PFSK-1 (cell line): ENCODE measurements at regions not wholly inside any gene's neighbourhood (a gene's known extent, or its start where the extent isn't known, plus 50 kb on each side); places are given as distances from the start of the nearest gene placed in this dataset.

Experiments used
- FOXP2 ChIP-seq: optimal IDR thresholded peaks from 2 replicates; pipeline ENCODE3; 2011; ENCODE audit warnings: borderline replicate concordance, control low read depth, inconsistent platforms; ENCODE audit not compliant: insufficient read depth; ENCODE audit errors: extremely low read length, extremely low read depth
- POLR2AphosphoS5 ChIP-seq: IDR thresholded peaks from 2 replicates; pipeline ENCODE4 v1.6.1; 2012; ENCODE audit warnings: low read depth, mild to moderate bottlenecking, control low read depth, low read length, moderate library complexity
- SIN3A ChIP-seq: IDR thresholded peaks from 2 replicates; pipeline ENCODE4 v1.6.1; 2012; ENCODE audit warnings: mild to moderate bottlenecking, low read length, moderate library complexity, borderline replicate concordance; ENCODE audit not compliant: insufficient read depth
- TAF1 ChIP-seq: IDR thresholded peaks from 2 replicates; pipeline ENCODE4 v1.6.1; 2012; ENCODE audit warnings: low read length, control low read depth, borderline replicate concordance; ENCODE audit not compliant: insufficient read depth
- TF ChIP-seq, protein P1 (sequence below), 2 experiments: IDR thresholded peaks; 2 replicates each; pipeline versions ENCODE4 v1.6.1 to v1.8.0; 2011 to 2012; ENCODE audit warnings: low read depth in 2 of 2, low read length in 2 of 2, control low read depth in 1 of 2, inconsistent platforms in 1 of 2, mild to moderate bottlenecking in 1 of 2, moderate library complexity in 1 of 2; ENCODE audit not compliant: insufficient read depth in 1 of 2

DNA sequence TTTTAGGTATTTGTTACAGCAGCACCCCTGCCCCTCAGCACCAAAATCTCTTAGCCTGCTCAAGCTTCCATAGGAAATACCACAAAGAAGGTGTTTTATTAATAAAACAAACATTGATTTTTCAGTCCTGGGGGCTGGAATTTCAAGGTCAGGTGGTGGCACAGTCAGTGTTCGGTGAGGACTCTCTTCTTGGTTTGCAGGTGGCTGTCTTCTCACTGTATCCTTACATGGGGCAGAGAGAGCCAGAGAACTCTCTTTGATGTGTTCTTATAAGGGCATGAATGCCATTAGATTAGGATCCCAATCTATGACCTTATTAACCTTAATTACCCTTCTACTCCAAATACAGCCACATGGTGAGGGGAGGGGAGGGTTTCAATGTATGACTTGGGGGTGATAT, 112.3 kb upstream of the PFKP start:
- TF ChIP-seq FOXP2: no peak
- TF ChIP-seq, protein P1, sequence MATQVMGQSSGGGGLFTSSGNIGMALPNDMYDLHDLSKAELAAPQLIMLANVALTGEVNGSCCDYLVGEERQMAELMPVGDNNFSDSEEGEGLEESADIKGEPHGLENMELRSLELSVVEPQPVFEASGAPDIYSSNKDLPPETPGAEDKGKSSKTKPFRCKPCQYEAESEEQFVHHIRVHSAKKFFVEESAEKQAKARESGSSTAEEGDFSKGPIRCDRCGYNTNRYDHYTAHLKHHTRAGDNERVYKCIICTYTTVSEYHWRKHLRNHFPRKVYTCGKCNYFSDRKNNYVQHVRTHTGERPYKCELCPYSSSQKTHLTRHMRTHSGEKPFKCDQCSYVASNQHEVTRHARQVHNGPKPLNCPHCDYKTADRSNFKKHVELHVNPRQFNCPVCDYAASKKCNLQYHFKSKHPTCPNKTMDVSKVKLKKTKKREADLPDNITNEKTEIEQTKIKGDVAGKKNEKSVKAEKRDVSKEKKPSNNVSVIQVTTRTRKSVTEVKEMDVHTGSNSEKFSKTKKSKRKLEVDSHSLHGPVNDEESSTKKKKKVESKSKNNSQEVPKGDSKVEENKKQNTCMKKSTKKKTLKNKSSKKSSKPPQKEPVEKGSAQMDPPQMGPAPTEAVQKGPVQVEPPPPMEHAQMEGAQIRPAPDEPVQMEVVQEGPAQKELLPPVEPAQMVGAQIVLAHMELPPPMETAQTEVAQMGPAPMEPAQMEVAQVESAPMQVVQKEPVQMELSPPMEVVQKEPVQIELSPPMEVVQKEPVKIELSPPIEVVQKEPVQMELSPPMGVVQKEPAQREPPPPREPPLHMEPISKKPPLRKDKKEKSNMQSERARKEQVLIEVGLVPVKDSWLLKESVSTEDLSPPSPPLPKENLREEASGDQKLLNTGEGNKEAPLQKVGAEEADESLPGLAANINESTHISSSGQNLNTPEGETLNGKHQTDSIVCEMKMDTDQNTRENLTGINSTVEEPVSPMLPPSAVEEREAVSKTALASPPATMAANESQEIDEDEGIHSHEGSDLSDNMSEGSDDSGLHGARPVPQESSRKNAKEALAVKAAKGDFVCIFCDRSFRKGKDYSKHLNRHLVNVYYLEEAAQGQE (IDR thresholded peaks at IDR 0.05; ENCODE audit: insufficient read depth in 1 of 2, low read depth in 2 of 2, low read length in 2 of 2): no peak
- no peak for TF ChIP-seq TAF1
- TF ChIP-seq POLR2AphosphoS5: no peak
- no peak for TF ChIP-seq SIN3A

GRCh38 chr10:2953495-2953894, 113.9 kb upstream of the PFKP start:
- no peak for TF ChIP-seq TAF1
- TF ChIP-seq SIN3A: no peak
- TF ChIP-seq, protein P1 (IDR thresholded peaks at IDR 0.05; ENCODE audit: insufficient read depth in 1 of 2, low read depth in 2 of 2, low read length in 2 of 2): no peak
- no peak for TF ChIP-seq FOXP2
- TF ChIP-seq POLR2AphosphoS5: no peak

GRCh38 chr10:2951235-2951835, 116.0 kb upstream of the PFKP start:
- TF ChIP-seq POLR2AphosphoS5 (no peak), TAF1 (no peak), FOXP2 (no peak), SIN3A (no peak)
- TF ChIP-seq, protein P1 (IDR thresholded peaks at IDR 0.05; ENCODE audit: insufficient read depth in 1 of 2, low read depth in 2 of 2, low read length in 2 of 2): no peak

DNA sequence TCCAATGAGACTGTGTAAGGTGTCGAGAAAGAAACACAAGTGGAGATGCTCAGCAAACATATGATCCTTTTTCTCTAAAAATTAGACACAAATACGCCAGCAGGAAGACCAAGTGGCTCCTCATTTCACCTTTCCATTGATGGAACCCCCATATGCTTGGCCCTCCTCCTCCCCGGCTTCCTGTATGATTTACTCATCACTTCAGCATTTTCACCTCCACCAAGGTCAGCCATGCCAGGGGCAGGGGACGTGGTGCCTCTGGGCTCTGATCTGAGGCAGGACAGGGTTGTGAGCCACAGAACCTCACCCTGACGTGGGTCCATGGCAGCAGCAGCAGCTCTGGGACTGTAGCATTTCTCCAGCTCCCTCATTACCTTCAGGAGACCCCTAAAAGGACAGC, 116.8 kb upstream of the PFKP start:
- TF ChIP-seq TAF1: no peak
- no peak for TF ChIP-seq FOXP2
- TF ChIP-seq SIN3A: no peak
- TF ChIP-seq, protein P1 (IDR thresholded peaks at IDR 0.05; ENCODE audit: insufficient read depth in 1 of 2, low read depth in 2 of 2, low read length in 2 of 2): no peak
- no peak for TF ChIP-seq POLR2AphosphoS5
